NOMO-1 treated with DMSO at 0.1 percent for 48 hours (cell line): ENCODE measurements at regions not wholly inside any gene's neighbourhood (a gene's known extent, or its start where the extent isn't known, plus 50 kb on each side); places are given as distances from the start of the nearest gene placed in this dataset.

Source experiments
- DNase-seq: peaks from one replicate; lab custom pipeline; 2025; ENCODE audit not compliant: unreplicated experiment; lab: John Stamatoyannopoulos, UW

- no peak for DNase-seq
Measured at GRCh38 chr2:128523457-128523856, 204.8 kb upstream of the HS6ST1 start.

DNA sequence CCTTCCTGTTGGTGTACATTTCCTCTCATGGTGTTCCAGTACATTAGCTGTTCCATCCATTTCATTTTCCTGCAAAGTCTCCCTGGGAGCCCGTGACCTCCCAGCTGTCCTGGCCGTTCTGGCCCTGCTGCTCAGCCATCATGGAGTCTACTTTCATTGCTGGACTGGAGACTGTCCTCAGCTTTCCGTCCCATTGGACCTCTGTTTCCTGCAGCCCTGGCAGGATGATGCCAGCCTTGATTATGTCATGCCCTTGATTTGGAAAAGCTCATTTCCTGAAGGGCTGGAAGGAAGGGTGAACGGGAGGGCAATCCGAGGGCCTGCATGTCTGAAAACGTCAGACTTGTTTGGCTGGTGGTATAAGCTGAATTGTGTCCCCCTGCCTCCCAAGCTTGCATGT is 205.5 kb upstream of the HS6ST1 start:
- no peak for DNase-seq

GRCh38 chr2:128525653-128526052 is 207.0 kb upstream of the HS6ST1 start:
- no peak for DNase-seq

DNA sequence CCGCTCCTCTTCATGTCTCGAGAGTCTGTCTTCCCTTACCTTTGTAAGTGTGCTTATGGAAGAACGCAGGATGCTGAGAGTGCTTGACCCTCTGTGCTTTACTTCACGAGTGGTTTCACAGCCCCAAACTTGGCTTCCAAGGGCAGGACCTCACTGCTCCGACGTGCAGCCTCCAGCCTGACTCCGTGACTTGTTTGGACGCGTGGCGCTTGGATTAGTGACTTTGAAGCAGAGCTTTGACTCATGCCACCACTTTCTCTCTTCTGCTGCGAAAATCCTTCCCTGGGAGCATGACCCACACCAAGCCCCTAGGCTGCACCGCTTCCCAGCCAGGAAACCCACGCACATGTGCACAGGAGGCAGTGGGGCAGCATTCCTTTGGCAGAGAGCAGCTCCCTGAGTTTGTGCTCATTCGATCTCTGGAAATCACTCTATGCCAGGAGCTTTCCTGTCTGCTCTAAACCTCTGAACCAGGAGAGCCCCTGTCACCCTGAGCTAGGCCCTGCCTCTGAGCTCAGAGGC is 207.8 kb upstream of the HS6ST1 start:
- DNase-seq = no peak

- no peak for DNase-seq
Measured at GRCh38 chr2:128528133-128528532, 209.5 kb upstream of the HS6ST1 start.

DNA sequence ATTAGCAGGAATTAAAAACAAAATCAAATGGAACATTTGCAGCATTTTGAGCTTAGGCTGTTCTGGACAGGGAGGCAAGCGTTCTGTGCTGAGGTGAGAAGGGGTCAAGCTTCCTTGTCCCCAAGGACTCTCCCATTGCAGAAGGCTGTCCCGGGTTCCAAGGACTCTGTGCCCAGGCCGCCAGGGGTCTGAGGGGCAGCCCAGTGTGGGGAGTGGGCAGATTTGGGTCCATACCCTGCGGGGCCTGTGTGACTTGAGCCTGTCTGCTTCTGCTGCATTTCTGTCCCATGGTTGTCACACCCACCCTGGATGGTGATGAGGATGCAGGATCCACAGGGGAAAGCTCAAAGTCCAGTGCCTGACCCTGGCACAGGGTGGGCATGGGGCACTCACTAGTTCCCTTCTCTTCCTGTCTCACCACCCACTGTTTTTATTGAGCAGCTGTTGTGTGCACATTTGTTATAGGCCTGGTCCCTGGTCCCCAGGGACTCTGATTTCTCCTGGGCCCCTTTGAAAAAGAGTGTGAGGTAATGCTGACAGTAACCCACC is 211.4 kb upstream of the HS6ST1 start:
- no peak for DNase-seq

DNA sequence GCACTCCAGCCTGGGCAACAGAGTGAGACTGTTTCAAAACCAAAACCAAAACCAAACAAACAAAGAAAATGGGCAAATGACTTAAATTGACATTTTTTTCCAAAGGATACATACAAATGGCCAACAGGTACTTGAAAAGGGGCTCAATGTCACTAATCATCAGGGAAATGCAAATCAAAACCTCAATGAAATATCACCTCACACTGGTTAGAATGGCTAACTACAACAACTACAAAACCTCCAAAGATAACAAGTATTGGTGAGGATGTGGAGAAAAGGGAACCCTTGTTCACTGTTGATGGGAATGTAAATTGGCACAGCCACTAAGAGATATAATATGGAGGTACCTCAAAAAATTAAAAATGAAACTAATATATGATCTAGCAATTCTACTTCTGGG is 213.2 kb upstream of the HS6ST1 start:
- DNase-seq = no peak

- DNase-seq = no peak
Measured at GRCh38 chr2:128533101-128533500, 214.4 kb upstream of the HS6ST1 start.

DNA sequence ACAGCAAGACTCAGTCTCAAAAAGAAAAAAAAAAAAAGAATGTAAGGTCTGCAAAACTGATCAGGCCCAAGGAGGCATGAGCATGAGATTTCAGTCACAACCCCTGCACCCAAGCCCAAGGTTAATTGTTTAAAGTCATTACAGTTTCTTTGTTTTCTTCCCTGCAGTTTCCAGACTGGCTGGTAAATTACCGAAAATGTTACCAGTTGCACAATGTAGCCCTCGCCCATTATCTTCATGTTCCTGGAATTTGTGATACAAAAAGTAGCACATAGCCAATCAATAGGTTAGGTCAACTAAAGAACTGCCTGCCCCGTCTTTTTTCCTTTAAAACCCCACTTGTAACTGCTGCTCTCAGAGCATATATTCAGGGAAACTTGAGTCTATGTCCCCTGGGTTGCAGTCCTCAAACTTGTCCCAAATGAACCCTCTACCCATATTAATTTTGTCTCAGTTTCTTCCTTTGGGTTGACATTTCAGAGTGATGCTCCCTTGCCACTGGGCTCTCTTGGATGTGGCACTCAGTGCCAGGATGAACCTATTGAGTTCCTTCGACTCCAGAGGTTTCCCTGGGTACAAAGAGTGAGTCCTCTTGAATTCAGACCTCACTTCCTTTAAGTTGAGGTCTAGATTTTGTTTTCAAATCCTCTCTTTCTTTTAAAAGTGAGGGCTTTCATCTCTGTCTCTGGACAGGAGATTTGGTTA is 216.2 kb upstream of the HS6ST1 start:
- DNase-seq = no peak

- no peak for DNase-seq
Measured at GRCh38 chr2:128535953-128536352, 217.3 kb upstream of the HS6ST1 start.

- no peak for DNase-seq
Measured at GRCh38 chr2:128536925-128537620, 218.4 kb upstream of the HS6ST1 start.

DNA sequence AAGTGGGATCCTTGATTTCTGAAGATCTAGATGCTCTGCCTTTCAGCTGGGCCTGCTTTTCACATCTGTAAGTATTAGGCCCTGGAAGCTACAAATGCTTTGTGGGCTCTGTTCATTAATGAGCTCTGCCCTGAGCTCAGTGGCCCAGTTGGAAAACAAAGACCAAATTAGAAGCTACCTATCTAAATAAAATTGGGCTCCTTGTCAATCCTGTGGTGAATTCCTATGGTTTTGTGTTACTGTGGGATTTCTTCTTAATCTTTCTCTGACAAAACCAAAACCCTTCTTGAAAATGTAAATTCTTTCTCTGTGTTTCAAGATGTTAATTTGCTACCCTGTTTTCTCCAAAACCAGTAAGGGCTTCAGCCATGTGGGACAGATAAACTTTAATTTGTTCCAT is 219.0 kb upstream of the HS6ST1 start:
- no peak for DNase-seq

GRCh38 chr2:128538396-128538795 is 219.7 kb upstream of the HS6ST1 start:
- no peak for DNase-seq

GRCh38 chr2:128540670-128541069 is 222.0 kb upstream of the HS6ST1 start:
- no peak for DNase-seq

- DNase-seq = no peak
Measured at GRCh38 chr2:128541448-128541847, 222.8 kb upstream of the HS6ST1 start.

GRCh38 chr2:128543036-128543435 is 224.4 kb upstream of the HS6ST1 start:
- no peak for DNase-seq

- DNase-seq = no peak
Measured at GRCh38 chr2:128543646-128544045, 225.0 kb upstream of the HS6ST1 start.

DNA sequence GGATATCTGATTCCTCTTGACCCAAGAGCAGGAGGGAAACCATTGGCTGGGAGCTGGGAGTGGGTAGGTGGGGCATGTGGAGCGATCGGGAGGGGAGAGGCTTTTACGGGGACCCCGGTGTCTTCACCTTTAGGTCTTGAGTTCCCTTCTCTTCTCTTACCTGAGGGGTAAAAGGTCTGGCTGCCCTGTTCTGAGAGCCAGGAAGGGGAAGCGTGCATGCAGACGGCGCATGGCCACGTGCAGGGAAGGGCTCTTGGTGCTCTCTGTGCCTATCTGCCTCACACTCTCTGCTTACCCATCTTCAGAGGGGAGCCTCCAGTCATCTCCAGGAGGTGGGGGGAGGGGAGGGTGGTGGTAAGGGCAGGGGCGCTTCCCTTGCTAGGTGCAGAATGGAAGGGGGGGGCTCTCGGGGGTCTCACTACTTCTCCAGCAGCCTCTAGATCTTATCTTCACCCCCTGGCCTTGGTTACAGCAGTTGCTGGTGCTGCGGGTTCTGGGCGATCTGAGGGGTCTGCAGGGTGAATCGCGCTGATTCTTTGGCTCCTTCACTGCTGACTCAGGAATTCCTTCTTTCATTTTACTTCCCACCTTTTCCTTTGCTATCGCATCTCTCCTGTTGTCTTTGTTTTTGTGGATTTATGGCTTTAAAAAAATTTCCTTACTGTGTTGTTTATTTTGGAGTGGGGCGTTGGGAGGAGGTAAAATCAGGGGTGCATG is 225.8 kb upstream of the HS6ST1 start:
- DNase-seq = no peak

GRCh38 chr2:128545085-128545484 is 226.4 kb upstream of the HS6ST1 start:
- no peak for DNase-seq

- no peak for DNase-seq
Measured at GRCh38 chr2:128545829-128546228, 227.2 kb upstream of the HS6ST1 start.

DNA sequence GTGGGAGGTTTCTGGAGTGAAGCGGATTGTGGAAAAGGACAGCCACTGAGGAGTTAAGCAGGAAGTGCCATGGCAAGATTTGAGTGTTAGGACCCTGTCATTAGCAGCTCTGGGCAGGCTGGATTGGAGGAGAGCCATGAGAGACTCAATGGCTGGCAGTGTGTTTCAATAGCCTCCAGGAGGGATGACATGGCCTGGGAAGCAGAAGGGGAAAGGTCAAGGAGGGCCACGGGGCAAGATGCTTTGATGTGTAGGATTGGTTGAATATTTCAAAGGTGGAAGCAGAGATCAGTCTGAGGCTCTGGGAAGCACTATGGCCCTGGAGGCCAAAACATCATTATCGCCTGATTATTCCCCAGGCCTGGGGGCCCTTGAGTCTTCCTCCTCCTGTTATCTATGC is 229.0 kb upstream of the HS6ST1 start:
- DNase-seq = no peak

DNA sequence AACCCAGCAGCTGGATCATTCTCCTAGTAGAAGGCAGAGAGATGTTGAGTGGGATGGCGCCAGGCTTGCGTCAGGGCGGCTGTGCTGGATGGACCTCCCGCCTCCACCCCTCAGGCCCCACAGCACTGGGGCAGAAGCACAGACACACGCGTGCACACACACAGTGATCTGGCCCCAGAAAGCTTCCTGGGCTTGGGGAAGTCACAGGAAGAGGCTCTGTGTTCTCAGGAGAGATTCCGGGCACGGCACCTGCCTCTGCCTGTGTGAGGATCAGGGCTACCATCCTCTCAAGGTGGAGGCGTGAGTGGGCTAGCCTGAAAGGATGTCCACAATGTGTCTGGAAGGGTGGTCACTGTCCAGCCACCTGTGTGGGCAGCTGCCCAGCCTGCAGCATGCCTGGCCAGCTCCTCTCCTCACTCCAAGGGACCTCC is 229.8 kb upstream of the HS6ST1 start:
- no peak for DNase-seq
